Mucosa of gallbladder (tissue), 1 donor: ENCODE measurements at regions not wholly inside any gene's neighbourhood (a gene's known extent, or its start where the extent isn't known, plus 50 kb on each side); places are given as distances from the start of the nearest gene placed in this dataset.

ENCODE experiments used
- DNase-seq: peaks from one replicate; pipeline ENCODE4 v3.0.0-alpha.2; 2020; ENCODE audit warnings: low spot score
- donor health status: DM: no; HTN: no; CAD: no.

DNA sequence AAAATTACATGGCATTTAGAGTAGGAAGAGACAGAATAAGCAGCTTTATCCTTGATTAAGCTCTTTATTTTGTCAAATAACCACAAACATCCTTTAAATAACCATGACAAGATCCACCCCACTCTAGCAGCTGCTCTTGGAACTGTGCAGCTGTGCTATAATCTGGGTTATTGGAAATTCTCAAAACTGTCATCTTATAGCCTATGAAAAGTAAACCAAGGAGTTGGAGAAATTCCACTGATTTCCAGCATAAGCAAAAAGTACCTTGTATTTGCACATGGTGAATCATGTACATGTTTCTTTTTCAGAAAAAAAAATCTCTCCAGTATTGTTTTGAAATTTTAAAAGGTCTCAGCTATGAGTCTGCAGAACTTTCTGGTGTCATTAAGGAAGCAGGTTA lies 88.8 kb upstream of the ABI3BP start:
- DNase-seq: no peak

DNA sequence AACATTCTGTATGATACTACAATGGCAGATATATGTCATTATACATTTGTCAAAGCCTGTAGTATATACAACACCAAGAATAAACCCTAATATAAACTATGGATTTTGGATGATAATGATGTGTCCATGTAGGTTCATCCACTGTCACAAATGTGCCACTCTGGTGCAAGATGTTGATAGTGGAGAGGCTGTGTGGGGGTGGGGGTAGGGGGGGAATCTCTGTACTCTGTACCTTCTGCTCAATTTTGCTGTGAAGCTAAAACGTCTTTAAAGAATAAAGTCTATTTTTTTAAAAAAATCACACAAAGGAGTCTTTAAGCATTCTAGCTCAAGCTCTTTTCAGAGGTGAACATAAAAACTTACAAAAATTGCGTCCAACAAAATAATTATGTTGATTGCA lies 88.2 kb upstream of the ABI3BP start:
- no peak for DNase-seq

DNA sequence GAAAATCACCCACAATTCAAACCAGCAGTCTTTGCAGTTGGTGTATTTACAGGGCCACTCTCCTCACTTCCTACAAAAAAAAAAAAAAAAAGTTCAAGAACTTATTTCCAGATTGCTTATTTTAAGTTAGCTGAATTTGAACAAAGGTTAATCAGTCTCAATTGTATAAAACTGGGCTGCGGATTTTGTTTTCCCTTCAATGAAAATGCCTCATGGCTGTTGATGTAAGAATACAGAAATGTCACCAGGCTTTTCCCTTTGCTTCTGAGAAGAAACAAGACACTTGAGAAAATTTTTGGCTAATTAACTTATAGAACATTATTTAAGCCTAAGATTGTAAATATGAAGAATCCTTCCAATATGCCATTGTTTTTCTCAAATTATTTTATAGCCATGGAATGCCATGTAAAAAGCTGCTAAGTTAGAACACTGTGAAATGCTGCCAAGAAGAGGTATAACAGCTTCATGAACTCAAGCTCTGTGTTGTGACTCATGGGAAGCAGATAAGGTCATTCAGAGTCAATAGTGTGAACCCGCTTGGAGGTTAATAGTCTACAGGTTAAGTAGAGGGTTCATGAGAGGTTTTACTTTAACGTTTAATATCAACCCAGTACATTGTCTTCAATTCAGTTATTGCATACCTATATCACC lies 84.3 kb upstream of the ABI3BP start:
- peak; percentile 64 for DNase-seq

- DNase-seq: no peak
These were observed 81.3 kb upstream of the ABI3BP start for GRCh38 chr3:101074518-101074917.

GRCh38 chr3:101072300-101072699 lies 79.1 kb upstream of the ABI3BP start:
- peak; percentile 29 for DNase-seq

- no peak for DNase-seq
These were observed 77.5 kb upstream of the ABI3BP start for GRCh38 chr3:101070799-101071121.

DNA sequence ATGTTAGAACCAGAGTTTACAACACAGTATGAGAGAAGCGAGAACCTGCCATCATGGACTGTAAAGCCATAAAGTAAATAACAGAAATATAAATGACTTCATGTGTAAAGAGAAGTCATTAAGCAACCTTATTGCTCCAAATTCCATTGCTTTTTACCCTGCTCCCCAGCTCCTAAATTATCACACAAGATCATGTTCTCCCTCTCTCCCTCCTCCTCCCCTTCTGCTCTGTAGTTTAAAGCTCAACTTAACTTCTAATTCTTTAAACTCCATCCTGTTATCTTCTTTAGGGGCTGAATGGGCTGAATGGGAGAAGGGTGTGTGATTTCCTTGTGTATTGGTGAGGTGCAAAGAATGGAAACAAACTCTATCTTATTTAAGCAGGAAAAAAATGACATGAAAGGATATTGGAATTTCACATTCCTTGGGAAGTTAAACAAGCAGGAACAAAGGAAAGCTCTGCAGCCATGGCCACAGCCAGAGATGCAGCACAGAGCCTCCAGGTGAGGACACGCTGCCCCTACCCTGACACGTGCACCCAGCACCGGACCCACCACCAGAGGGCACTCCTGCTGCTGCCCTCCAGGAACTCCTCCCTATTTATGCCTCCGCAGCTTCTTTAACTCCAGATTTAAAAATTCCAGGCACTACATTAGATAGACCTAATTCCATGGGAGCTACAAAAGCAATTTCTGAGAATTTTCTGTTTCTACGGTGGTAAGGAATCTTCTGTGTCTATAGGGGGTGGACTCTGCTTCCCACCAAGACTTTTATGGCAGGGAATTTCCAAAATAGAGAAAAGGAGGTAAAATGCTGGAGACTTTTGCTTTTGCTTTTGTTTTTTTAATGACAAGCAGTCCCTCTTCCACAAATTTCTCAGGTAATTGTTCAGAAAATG lies 76.9 kb upstream of the ABI3BP start:
- DNase-seq: peak; percentile 65

DNA sequence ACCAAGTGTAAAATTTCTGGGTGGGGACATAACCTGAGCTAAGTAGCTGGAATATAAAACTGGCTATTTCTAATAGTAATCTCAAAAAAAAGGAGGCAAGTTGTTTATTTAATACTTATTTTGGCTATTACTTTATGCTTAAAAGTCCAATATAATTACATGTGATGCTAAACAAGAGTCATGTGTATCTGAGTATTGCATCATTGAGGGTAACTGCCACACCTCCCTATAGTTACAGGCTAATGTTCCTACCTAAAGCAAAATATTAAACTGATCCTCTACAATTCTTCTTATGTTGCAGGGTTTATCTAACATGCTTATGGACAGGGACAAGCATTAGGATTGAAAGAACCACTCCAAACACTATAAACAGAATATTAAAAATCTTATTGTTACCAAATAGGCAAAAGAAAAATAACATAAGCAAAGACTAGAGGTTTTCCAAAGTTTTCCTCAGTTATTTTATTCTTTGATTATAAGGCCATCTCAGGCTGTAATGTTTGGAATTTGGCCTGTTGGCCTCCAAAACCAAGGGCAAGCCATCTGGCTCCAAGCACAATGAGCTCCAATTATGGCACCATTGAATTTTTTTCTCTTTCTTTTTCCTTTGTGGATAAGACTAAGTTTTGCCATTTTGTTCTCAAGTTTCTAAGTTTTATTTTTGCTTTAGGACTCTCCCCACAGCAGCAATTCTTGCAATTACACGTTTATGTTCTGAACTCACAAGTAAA lies 75.8 kb upstream of the ABI3BP start:
- DNase-seq: no peak

DNA sequence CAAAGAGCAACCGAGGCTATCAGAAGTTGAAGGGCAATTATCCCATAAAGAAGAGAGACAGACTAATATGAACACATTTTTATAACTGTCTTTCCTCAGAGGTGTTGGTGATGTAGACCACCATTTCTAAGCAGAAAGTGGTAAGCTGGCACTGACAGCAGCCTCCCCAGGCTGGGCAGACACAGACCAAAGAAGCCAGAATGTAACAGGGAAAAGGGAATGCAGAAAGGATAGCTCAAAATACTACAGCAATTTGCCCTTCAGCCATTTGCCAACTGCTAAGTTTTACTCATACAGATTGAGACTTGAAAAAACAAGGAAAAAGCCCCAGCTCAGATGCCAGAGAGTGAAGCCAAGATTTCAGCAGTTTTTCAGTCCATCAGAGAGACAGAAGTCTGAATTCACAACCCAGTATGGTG lies 73.5 kb upstream of the ABI3BP start:
- no peak for DNase-seq

- DNase-seq: no peak
These were observed 72.7 kb upstream of the ABI3BP start for GRCh38 chr3:101065962-101066361.

DNA sequence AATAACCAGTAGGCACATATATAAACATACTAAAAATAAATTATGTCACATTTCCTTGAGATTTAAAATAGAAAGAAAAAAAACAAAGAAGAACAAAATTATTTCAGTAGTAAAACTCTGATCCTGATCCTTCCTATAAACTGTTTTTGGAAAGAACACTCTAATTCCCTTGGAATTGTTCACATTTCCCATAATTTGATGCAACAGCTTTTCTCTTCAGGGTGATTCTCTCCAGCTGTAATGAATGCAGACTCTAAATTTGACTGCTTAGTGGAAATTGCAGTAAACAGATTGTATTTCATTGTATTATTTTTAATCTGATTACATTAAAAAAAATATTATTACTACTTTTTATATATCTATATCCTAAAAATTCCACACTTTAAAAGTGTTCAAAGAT lies 70.2 kb upstream of the ABI3BP start:
- no peak for DNase-seq

GRCh38 chr3:101061312-101061711 lies 68.1 kb upstream of the ABI3BP start:
- no peak for DNase-seq

DNA sequence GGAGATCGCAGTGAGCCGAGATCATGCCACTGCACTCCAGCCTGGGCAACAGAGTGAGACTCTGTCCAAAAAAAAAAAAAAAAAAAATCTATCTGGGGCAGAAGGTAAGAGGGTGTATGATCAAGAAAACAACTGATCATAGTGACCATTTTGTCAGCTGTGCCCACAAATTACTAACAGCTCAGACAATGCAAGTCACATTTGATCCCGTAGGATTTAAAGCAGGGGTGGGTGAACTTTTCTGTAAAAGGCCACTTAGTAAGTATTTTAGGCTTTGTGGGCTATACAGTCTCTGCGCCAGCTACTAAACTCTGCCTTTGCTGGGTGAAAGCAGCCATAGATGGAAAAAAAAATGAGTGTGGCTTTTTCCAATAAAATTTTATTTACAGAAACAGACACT lies 57.6 kb upstream of the ABI3BP start:
- no peak for DNase-seq

- DNase-seq: no peak
These were observed 56.8 kb upstream of the ABI3BP start for GRCh38 chr3:101050046-101050445.

DNA sequence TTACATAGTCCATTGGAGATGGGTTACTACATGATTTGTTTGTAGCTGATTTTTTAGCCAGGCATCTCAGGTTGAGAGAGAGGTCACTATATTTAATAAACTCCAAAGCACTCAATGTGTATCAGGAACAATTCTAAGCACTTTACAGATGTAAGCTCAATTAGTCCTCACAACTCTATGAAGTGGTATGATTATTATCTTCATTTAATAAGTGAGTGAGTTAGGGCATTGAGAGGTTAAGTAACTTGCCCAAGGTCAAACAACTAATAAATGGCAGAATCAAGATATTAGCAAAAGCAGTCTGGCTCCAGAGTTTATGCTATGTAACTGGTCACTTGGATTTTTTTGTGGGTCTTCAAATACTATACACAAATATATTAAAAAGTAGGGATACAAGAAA lies 56.3 kb upstream of the ABI3BP start:
- no peak for DNase-seq

- no peak for DNase-seq
These were observed 50.5 kb upstream of the ABI3BP start for GRCh38 chr3:101043687-101044078.

GRCh38 chr3:101042996-101043686 lies 49.9 kb upstream of the ABI3BP start:
- no peak for DNase-seq
